HG03066 (cell line): ENCODE measurements at regions not wholly inside any gene's neighbourhood (a gene's known extent, or its start where the extent isn't known, plus 50 kb on each side); places are given as distances from the start of the nearest gene placed in this dataset.

Source experiments
- ATAC-seq: cut with Tn5 transposase; IDR thresholded peaks from one replicate; pipeline ENCODE4 v1.9.1; 2021; ENCODE audit warnings: low read depth; ENCODE audit not compliant: unreplicated experiment

GRCh38 chr1:106861110-106861509, 195.4 kb upstream of the PRMT6 start:
- ATAC-seq, result no peak

GRCh38 chr1:106868828-106869227, 187.6 kb upstream of the PRMT6 start:
- ATAC-seq, result no peak

- ATAC-seq, result peak; percentile 8
These were observed 180.9 kb upstream of the PRMT6 start for GRCh38 chr1:106875622-106876021.

- ATAC-seq, result peak; percentile 59
These were observed 180.1 kb upstream of the PRMT6 start for GRCh38 chr1:106876384-106876783.

GRCh38 chr1:106879538-106879937, 176.9 kb upstream of the PRMT6 start:
- no peak for ATAC-seq

- ATAC-seq, result no peak
These were observed 176.2 kb upstream of the PRMT6 start for GRCh38 chr1:106880226-106880625.

- no peak for ATAC-seq
These were observed 173.3 kb upstream of the PRMT6 start for GRCh38 chr1:106883208-106883607.

GRCh38 chr1:106889059-106889458, 167.4 kb upstream of the PRMT6 start:
- ATAC-seq, result no peak

GRCh38 chr1:106889583-106889982, 166.9 kb upstream of the PRMT6 start:
- no peak for ATAC-seq

GRCh38 chr1:106897976-106898375, 158.5 kb upstream of the PRMT6 start:
- ATAC-seq, result no peak

- ATAC-seq, result no peak
These were observed 156.8 kb upstream of the PRMT6 start for GRCh38 chr1:106899644-106900043.

GRCh38 chr1:106907795-106908194, 148.7 kb upstream of the PRMT6 start:
- peak; percentile 99 for ATAC-seq

- no peak for ATAC-seq
These were observed 147.8 kb upstream of the PRMT6 start for GRCh38 chr1:106908689-106909088.

- no peak for ATAC-seq
These were observed 145.7 kb upstream of the PRMT6 start for GRCh38 chr1:106910798-106911197.

- no peak for ATAC-seq
These were observed 144.3 kb upstream of the PRMT6 start for GRCh38 chr1:106912131-106912530.

- no peak for ATAC-seq
These were observed 135.3 kb upstream of the PRMT6 start for GRCh38 chr1:106921186-106921585.

- no peak for ATAC-seq
These were observed 132.1 kb upstream of the PRMT6 start for GRCh38 chr1:106924360-106924759.

GRCh38 chr1:106925750-106926149, 130.7 kb upstream of the PRMT6 start:
- no peak for ATAC-seq

GRCh38 chr1:106926803-106927582, 129.5 kb upstream of the PRMT6 start:
- ATAC-seq, result no peak

- ATAC-seq, result no peak
These were observed 119.4 kb upstream of the PRMT6 start for GRCh38 chr1:106937104-106937503.

- ATAC-seq, result no peak
These were observed 111.8 kb upstream of the PRMT6 start for GRCh38 chr1:106944721-106945120.

- no peak for ATAC-seq
These were observed 103.7 kb upstream of the PRMT6 start for GRCh38 chr1:106952776-106953175.
